H9 (cell line): ENCODE measurements at regions not wholly inside any gene's neighbourhood (a gene's known extent, or its start where the extent isn't known, plus 50 kb on each side); places are given as distances from the start of the nearest gene placed in this dataset.

Source experiments
- DNase-seq: peaks from one replicate; pipeline ENCODE4 v3.0.0-alpha.2; 2017
- H2AFZ ChIP-seq: one replicate; pipeline ENCODE4 v1.6.1; 2013; ENCODE audit warnings: mild to moderate bottlenecking, low read length, control low read depth, moderate library complexity
- H2AK5ac ChIP-seq: 2 replicates; pipeline ENCODE4 v1.6.1; 2013; ENCODE audit warnings: low read length, control low read depth, mixed read lengths; ENCODE audit not compliant: insufficient read length
- H2BK120ac ChIP-seq: one replicate; pipeline ENCODE4 v1.6.1; 2013; ENCODE audit warnings: low read depth, mild to moderate bottlenecking, low read length, control low read depth, inconsistent platforms; ENCODE audit not compliant: poor library complexity, severe bottlenecking
- H2BK12ac ChIP-seq: 2 replicates; pipeline ENCODE4 v1.6.1; 2013; ENCODE audit warnings: low read length, control low read depth, mixed read lengths, low read depth; ENCODE audit not compliant: insufficient read length
- H2BK15ac ChIP-seq: 2 replicates; pipeline ENCODE4 v1.6.1; 2013; ENCODE audit warnings: low read depth, low read length, control low read depth
- H2BK20ac ChIP-seq: one replicate; pipeline ENCODE4 v1.6.1; 2013; ENCODE audit warnings: low read depth, mild to moderate bottlenecking, low read length, control low read depth, inconsistent platforms; ENCODE audit not compliant: poor library complexity, severe bottlenecking
- H2BK5ac ChIP-seq: 2 replicates; pipeline ENCODE4 v1.6.1; 2013; ENCODE audit warnings: low read length, control low read depth, mixed read lengths; ENCODE audit not compliant: insufficient read length
- H3K14ac ChIP-seq: 2 replicates; pipeline ENCODE4 v1.6.1; 2013; ENCODE audit warnings: low read length, control low read depth; ENCODE audit not compliant: insufficient read depth
- H3K18ac ChIP-seq: 2 replicates; pipeline ENCODE4 v1.6.1; 2013; ENCODE audit warnings: low read depth, mild to moderate bottlenecking, mixed read lengths, low read length, control low read depth; ENCODE audit not compliant: insufficient read length
- H3K23ac ChIP-seq: 2 replicates; pipeline ENCODE4 v1.6.1; 2013; ENCODE audit warnings: low read length, control low read depth, mixed read lengths, low read depth; ENCODE audit not compliant: insufficient read length
- H3K23me2 ChIP-seq: 2 replicates; pipeline ENCODE4 v1.6.1; 2013; ENCODE audit warnings: low read depth, mild to moderate bottlenecking, mixed read lengths, low read length, control low read depth; ENCODE audit not compliant: insufficient read length, poor library complexity, severe bottlenecking
- H3K27ac ChIP-seq: 2 replicates; pipeline ENCODE4 v1.5.1; 2013; ENCODE audit warnings: low read length, control low read depth, mixed read lengths, low read depth; ENCODE audit not compliant: insufficient read length
- H3K27me3 ChIP-seq: 2 replicates; pipeline ENCODE4 v1.6.1; 2013; ENCODE audit warnings: low read length, control low read depth, inconsistent platforms; ENCODE audit not compliant: insufficient read depth
- H3K4ac ChIP-seq: 2 replicates; pipeline ENCODE4 v1.6.1; 2013; ENCODE audit warnings: low read depth, mild to moderate bottlenecking, control low read depth, inconsistent platforms, low read length, moderate library complexity
- H3K4me1 ChIP-seq: 2 replicates; pipeline ENCODE4 v1.6.1; 2013; ENCODE audit warnings: low read length, control low read depth, inconsistent platforms; ENCODE audit not compliant: insufficient read depth
- H3K4me2 ChIP-seq: 2 replicates; pipeline ENCODE4 v1.6.1; 2013; ENCODE audit warnings: low read length, control low read depth, mixed read lengths; ENCODE audit not compliant: insufficient read length, insufficient read depth
- H3K56ac ChIP-seq: 2 replicates; pipeline ENCODE4 v1.6.1; 2013; ENCODE audit warnings: low read depth, mild to moderate bottlenecking, mixed read lengths, low read length, control low read depth; ENCODE audit not compliant: insufficient read length
- H3K79me1 ChIP-seq: 2 replicates; pipeline ENCODE4 v1.6.1; 2013; ENCODE audit warnings: low read depth, mild to moderate bottlenecking, moderate library complexity, low read length, control low read depth, inconsistent platforms; ENCODE audit not compliant: insufficient read depth, poor library complexity, severe bottlenecking
- H3K79me2 ChIP-seq: 2 replicates; pipeline ENCODE4 v1.6.1; 2013; ENCODE audit warnings: low read length, control low read depth, inconsistent platforms; ENCODE audit not compliant: insufficient read depth
- H3K9ac ChIP-seq: 2 replicates; pipeline ENCODE4 v1.6.1; 2013; ENCODE audit warnings: low read length, control low read depth, mixed read lengths; ENCODE audit not compliant: insufficient read length; ENCODE audit errors: extremely low read depth
- H3K9me3 ChIP-seq: one replicate; pipeline ENCODE4 v1.6.1; 2013; ENCODE audit warnings: low read depth, low read length, inconsistent platforms; ENCODE audit not compliant: control insufficient read depth
- H3T11ph ChIP-seq: one replicate; pipeline ENCODE4 v1.6.1; 2013; ENCODE audit warnings: mild to moderate bottlenecking, low read length, control low read depth, inconsistent platforms
- H4K20me1 ChIP-seq: one replicate; pipeline ENCODE4 v1.6.1; 2013; ENCODE audit not compliant: control insufficient read depth, insufficient read length, insufficient read depth
- H4K5ac ChIP-seq: 2 replicates; pipeline ENCODE4 v1.6.1; 2013; ENCODE audit warnings: low read depth, mild to moderate bottlenecking, mixed read lengths, low read length, control low read depth; ENCODE audit not compliant: insufficient read length
- H4K8ac ChIP-seq: replicated peaks from 2 replicates; pipeline ENCODE4 v1.6.1; 2013; ENCODE audit warnings: low read length, control low read depth, mixed read lengths, low read depth; ENCODE audit not compliant: insufficient read length
- H4K91ac ChIP-seq: 2 replicates; pipeline ENCODE4 v1.6.1; 2013; ENCODE audit warnings: low read depth, mild to moderate bottlenecking, moderate library complexity, mixed read lengths, low read length, control low read depth; ENCODE audit not compliant: insufficient read length
- H3K27ac Mint-ChIP-seq, 3 experiments: 2 replicates in 2 of 3; 3 replicates in 1 of 3; pipeline ENCODE4 v1.8.0; 2020 to 2021; ENCODE audit warnings: mixed read lengths in 3 of 3, mild to moderate bottlenecking in 1 of 3, moderate library complexity in 1 of 3
- H3K27me3 Mint-ChIP-seq: 2 replicates; pipeline ENCODE4 v1.8.0; 2021; ENCODE audit warnings: low read depth, mild to moderate bottlenecking, moderate library complexity, mixed read lengths
- H3K36me3 Mint-ChIP-seq, 3 experiments: 2 replicates in 2 of 3; 3 replicates in 1 of 3; pipeline ENCODE4 v1.8.0; 2020 to 2021; ENCODE audit warnings: low read depth in 3 of 3, mixed read lengths in 3 of 3; ENCODE audit not compliant: insufficient read depth in 1 of 3
- H3K4me1 Mint-ChIP-seq, 2 experiments: 2 replicates each; pipeline ENCODE4 v1.8.0; 2020; ENCODE audit warnings: mixed read lengths in 2 of 2
- H3K4me3 Mint-ChIP-seq, 2 experiments: 2 replicates in 1 of 2; 3 replicates in 1 of 2; pipeline ENCODE4 v1.8.0; 2020 to 2021; ENCODE audit warnings: mild to moderate bottlenecking in 2 of 2, mixed read lengths in 2 of 2, moderate library complexity in 1 of 2
- H3K9me3 Mint-ChIP-seq, 2 experiments: 2 replicates in 1 of 2; 3 replicates in 1 of 2; pipeline ENCODE4 v1.8.0; 2020; ENCODE audit warnings: mild to moderate bottlenecking in 2 of 2, mixed read lengths in 2 of 2, moderate library complexity in 1 of 2
- CTCF ChIP-seq: fragments of 200-600 bp; sonication (generic); conservative IDR thresholded peaks from 3 replicates; pipeline ENCODE4 v1.8.0; 2021; ENCODE audit warnings: antibody characterized with exemption, mild to moderate bottlenecking
- WGBS: extraction: QIAGEN DNeasy Blood & Tissue Kit; methylation state at CpG from one replicate; pipeline ENCODE4 v1.1.7; 2013; ENCODE audit warnings: missing lambda C conversion rate, low lambda C conversion rate, mixed read lengths; ENCODE audit not compliant: insufficient read length; ENCODE audit errors: extremely low coverage; 5-methylcytosine and 5-hydroxymethylcytosine counted together

GRCh38 chr16:61587526-61587925, 448.7 kb downstream of the CDH8 start:
- no peaks in the 10 kb centered on the region for H3K27me3 Mint-ChIP-seq
- Histone ChIP-seq H2BK120ac (no peak overlapping the region), H3K9ac (no peak overlapping the region), H3K27ac (no peak overlapping the region), H3K23me2 (no peaks in the 10 kb centered on the region), H3K79me1 (no peaks in the 10 kb centered on the region), H3K4ac (no peak overlapping the region), H2AFZ (no peak overlapping the region), H4K8ac (no peak overlapping the region), H3K56ac (no peak overlapping the region), H2BK20ac (no peak overlapping the region), H3K4me1 (no peaks in the 10 kb centered on the region), H4K20me1 (no peaks in the 10 kb centered on the region), H3K79me2 (no peaks in the 10 kb centered on the region), H2AK5ac (no peak overlapping the region), H3K14ac (no peak overlapping the region), H4K91ac (no peak overlapping the region), H4K5ac (no peak overlapping the region), H3T11ph (no peak overlapping the region), H3K27me3 (no peaks in the 10 kb centered on the region), H2BK5ac (no peak overlapping the region), H2BK12ac (no peak overlapping the region), H2BK15ac (no peak overlapping the region), H3K9me3 (no peaks in the 10 kb centered on the region), H3K4me2 (no peak overlapping the region), H3K23ac (no peak overlapping the region), H3K18ac (no peak overlapping the region)
- no peak for DNase-seq
- TF ChIP-seq CTCF: no peak
- no peaks in the 10 kb centered on the region for H3K4me1 Mint-ChIP-seq
- H3K36me3 Mint-ChIP-seq: no peaks in the 10 kb centered on the region
- H3K9me3 Mint-ChIP-seq: peaks cover 0 to 2% of the 10 kb centered on the region in 2 experiments; a peak in 1 of 5 replicates
- WGBS: no CpG with 5 or more reads among the region's 2 CpGs
- H3K4me3 Mint-ChIP-seq: no peak overlapping the region
- H3K27ac Mint-ChIP-seq: no peak overlapping the region
